KG1 (cell line): ENCODE measurements at regions not wholly inside any gene's neighbourhood (a gene's known extent, or its start where the extent isn't known, plus 50 kb on each side); places are given as distances from the start of the nearest gene placed in this dataset.

ENCODE experiments used
- DNase-seq: peaks from one replicate; lab custom pipeline; 2025; lab: John Stamatoyannopoulos, UW

GRCh38 chr5:124419531-124419930 is 326.9 kb downstream of the ZNF608 start:
- no peak for DNase-seq

GRCh38 chr5:124418390-124418789 is 328.0 kb downstream of the ZNF608 start:
- DNase-seq = no peak

- no peak for DNase-seq
Observed at GRCh38 chr5:124417196-124417595, 329.2 kb downstream of the ZNF608 start.

- DNase-seq = no peak
Observed at GRCh38 chr5:124416627-124417026, 329.8 kb downstream of the ZNF608 start.

GRCh38 chr5:124414973-124415372 is 331.5 kb downstream of the ZNF608 start:
- no peak for DNase-seq

GRCh38 chr5:124410539-124411488 is 335.6 kb downstream of the ZNF608 start:
- no peak for DNase-seq

- DNase-seq = no peak
Observed at GRCh38 chr5:124408738-124409453, 337.5 kb downstream of the ZNF608 start.

- DNase-seq = no peak
Observed at GRCh38 chr5:124404796-124405195, 341.6 kb downstream of the ZNF608 start.

GRCh38 chr5:124403281-124403680 is 343.2 kb downstream of the ZNF608 start:
- DNase-seq = no peak

- no peak for DNase-seq
Observed at GRCh38 chr5:124402144-124402581, 344.3 kb downstream of the ZNF608 start.

GRCh38 chr5:124401476-124402143 is 344.8 kb downstream of the ZNF608 start:
- DNase-seq = no peak

- DNase-seq = no peak
Observed at GRCh38 chr5:124399426-124399961, 346.9 kb downstream of the ZNF608 start.

GRCh38 chr5:124398460-124398859 is 348.0 kb downstream of the ZNF608 start:
- no peak for DNase-seq

GRCh38 chr5:124397317-124397716 is 349.1 kb downstream of the ZNF608 start:
- no peak for DNase-seq

GRCh38 chr5:124395926-124396325 is 350.5 kb downstream of the ZNF608 start:
- no peak for DNase-seq

- DNase-seq = no peak
Observed at GRCh38 chr5:124395287-124395686, 351.2 kb downstream of the ZNF608 start.

GRCh38 chr5:124394700-124395245 is 351.7 kb downstream of the ZNF608 start:
- DNase-seq = no peak

GRCh38 chr5:124393584-124394379 is 352.7 kb downstream of the ZNF608 start:
- DNase-seq = no peak

GRCh38 chr5:124383693-124384092 is 362.7 kb downstream of the ZNF608 start:
- no peak for DNase-seq

GRCh38 chr5:124377386-124377785 is 369.1 kb downstream of the ZNF608 start:
- DNase-seq = no peak

GRCh38 chr5:124373883-124374282 is 372.6 kb downstream of the ZNF608 start:
- DNase-seq = no peak
